NCI-H1694 treated with DMSO at 0.1 percent for 48 hours (cell line): ENCODE measurements at regions not wholly inside any gene's neighbourhood (a gene's known extent, or its start where the extent isn't known, plus 50 kb on each side); places are given as distances from the start of the nearest gene placed in this dataset.
"Not testable (repeated sequence)": the region's sequence is repeated elsewhere in the genome, so short reads cannot be mapped to it uniquely, and the experiment has no call there.

Source experiments
- DNase-seq: peaks from one replicate; lab custom pipeline; 2025; lab: John Stamatoyannopoulos, UW

DNA sequence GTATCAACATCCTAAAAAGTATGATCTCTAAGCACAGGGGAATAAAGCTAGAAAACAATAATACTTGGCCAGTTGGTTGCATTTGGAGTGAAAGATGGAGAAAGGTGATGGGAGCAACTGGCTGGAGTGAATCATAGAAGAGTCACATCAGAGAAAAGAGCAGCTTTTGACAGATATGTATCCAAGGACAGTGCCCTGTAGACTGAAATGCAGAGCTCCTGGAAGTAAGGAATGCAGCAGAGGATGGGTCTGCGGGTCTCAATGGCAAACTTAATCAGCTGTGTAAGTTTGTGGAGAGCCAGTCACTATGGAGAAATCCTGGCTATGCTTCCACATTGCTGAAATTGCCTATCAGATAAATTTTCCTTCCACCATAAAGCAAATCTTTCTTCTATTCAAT lies 218.1 kb upstream of the PRNP start:
- no peak for DNase-seq

DNA sequence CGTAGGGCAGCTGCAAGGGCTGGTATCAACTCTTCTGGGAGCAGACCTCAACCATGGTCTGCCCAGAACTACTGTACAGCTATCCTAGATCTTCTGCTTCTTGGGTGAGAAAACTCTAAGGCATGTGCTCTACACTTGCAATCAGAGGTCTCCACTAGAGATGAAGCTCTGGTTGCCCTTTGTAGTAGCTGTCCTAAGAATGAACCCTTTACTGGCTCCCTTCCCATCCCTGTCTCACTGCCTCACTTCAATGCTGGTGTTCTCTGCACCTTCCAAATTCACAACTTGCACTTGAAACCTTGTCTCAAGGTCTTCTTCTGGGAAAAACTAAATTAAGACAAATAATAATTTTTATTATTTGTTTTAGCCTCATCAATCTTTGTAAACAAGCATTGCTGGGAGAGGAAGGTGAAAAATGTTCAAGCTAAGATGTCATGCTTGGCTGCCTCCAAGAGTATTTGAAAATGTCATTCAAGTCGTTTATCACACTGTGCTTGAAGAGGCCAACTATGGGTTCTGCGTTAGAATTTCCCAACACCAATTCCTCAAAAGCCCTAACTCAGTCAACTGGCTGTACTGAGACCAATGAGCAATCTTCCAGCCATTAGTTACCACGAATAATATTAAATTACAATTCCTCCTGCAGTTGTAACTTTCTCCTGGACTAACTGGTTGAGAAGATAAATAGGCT lies 216.9 kb upstream of the ADRA1D start:
- DNase-seq: no peak

- DNase-seq: no peak
Observed at GRCh38 chr20:4465212-4465611, 216.1 kb upstream of the ADRA1D start.

GRCh38 chr20:4462801-4463200 lies 213.7 kb upstream of the ADRA1D start:
- DNase-seq: not testable (repeated sequence)

DNA sequence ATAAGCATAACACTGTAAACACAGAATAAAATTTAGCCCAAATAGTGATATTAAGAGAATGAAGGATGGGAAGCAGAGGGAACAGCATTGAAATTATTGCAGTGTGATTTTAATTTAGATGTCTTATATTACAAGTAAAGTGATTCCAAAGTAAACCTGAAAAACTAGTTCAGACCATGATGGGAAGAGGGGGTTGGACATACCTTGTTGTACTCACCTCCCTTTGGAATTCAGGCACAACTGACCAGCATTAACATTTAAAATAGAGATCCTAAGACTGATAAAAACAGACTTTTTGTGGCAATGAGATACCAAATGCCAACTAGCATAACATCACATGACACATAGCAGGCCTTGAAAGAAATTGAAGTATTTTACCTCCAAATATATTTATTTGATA lies 210.0 kb upstream of the ADRA1D start:
- DNase-seq: no peak

DNA sequence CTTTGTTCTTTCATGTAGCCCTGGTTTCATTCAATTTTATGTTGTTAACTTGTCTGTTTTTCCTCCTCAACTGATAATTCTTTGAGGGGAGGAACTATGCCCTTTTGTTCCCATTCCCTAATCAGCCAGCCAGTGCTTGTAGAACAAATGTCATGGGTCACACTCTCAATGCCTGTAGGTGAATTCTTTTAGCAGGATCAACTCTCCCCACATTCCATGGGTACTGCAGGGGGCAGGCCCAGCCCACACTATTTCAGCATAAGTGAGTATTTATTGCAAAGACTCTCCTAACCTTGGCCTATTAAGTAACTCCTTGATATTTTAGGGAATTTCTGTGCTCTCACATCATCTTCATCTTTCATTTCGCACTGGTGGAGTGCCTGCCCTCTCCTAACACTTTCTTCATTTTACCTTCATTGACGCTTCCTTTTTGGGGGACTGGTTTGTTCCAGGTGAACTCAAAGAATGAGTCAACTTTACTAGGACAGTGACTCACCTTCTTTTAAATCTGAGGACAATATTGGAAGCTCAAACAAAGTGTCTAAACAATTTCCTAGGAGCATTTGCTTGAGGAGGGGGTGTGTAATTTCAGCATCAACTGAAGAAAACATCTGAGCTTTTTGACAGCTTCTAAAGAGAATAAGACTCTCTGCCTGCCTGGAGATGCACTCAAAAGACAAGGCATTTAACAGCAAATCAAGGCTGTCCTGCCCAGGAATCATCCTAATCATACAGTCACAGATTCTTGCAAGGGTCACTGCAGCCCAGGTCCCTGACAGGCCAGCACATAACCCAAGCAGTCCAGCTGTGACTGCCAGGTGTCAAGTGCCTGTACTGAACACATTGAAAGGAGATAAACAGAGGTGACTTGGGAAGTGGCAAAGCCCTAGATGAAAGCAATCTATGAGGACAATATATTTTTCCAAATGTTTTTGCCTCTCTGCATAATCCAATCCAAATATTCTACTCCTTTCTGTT lies 208.8 kb upstream of the ADRA1D start:
- DNase-seq: no peak

DNA sequence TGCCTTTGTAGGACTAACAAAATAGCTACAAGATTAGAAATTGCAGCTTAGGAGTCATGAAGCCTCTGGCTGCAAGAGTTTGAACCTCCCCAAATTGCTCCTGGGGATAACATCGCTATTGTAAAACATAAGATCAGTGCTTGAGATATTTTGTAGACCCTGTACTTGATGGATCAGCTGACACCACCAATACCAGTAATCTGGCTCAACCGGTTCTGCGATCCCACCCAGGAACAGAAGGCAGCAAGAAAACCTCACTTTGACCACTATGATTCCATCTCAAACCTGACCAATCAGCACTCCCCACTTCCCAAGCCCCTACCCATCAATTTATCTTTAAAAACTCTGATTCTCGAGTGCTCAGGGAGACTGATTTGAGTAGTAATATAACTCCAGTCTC lies 206.9 kb upstream of the ADRA1D start:
- no peak for DNase-seq

GRCh38 chr20:4455301-4455701 lies 206.2 kb upstream of the ADRA1D start:
- no peak for DNase-seq

DNA sequence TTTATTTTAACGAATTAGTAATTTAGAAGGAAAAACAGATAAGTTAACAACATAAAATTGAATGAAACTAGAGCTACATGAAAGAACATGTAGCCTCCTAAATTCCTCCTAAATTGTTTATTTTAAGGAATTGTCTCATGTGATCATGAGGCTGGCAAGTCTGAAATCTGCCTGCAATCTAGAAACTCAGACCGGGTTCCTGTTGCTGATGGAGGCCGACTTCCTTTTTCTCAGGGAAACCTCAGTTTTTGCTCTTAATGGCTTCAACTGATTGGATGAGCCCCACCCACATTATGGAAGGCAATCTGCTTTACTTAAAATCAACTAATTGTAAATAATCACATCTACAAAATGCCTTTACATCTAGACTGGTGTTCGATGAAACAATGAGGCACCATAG lies 205.0 kb upstream of the ADRA1D start:
- no peak for DNase-seq

GRCh38 chr20:4453359-4453758 lies 204.3 kb upstream of the ADRA1D start:
- no peak for DNase-seq

- DNase-seq: no peak
Observed at GRCh38 chr20:4451487-4452081, 202.5 kb upstream of the ADRA1D start.

- DNase-seq: no peak
Observed at GRCh38 chr20:4449957-4450715, 201.0 kb upstream of the ADRA1D start.

DNA sequence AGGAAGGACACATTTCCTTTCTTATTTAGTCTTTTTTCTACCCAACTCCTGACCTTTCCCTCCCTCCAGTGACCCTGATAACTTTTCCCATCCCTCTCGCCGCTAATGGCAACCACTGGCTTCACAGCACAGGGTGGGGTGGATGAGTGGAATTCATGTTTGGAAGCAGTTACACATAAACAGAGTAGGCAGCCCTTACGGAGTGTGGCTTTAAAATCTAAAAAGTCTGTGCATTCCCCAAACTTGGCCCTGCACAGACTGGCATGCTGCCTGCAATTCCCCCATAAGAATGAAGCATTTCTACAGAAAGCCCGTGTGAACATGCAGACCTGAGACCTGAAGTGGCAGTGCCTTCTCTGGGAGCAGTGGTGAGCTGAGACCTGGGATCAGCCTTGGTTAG lies 196.7 kb upstream of the ADRA1D start:
- DNase-seq: no peak

- no peak for DNase-seq
Observed at GRCh38 chr20:4445331-4445730, 196.2 kb upstream of the ADRA1D start.

DNA sequence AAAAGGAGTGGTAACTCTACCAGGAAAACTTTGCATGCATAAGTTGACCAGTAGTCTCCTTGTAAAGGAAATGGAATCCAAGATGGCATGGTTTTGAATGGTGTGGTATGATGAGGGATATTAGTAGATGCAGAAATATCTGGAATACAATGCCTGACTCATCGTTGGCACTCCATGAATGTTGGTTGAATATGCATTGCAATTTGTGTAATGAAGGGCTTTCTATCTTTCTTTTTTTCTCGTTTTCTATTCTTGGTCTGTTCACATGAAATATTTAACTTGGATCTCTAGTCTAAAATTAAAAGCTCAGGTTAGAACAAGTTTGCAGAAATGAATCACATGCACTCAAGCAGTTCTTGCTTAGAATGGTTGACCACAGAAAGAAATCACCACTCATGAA lies 195.3 kb upstream of the ADRA1D start:
- no peak for DNase-seq

GRCh38 chr20:4443016-4443415 lies 193.9 kb upstream of the ADRA1D start:
- DNase-seq: no peak

DNA sequence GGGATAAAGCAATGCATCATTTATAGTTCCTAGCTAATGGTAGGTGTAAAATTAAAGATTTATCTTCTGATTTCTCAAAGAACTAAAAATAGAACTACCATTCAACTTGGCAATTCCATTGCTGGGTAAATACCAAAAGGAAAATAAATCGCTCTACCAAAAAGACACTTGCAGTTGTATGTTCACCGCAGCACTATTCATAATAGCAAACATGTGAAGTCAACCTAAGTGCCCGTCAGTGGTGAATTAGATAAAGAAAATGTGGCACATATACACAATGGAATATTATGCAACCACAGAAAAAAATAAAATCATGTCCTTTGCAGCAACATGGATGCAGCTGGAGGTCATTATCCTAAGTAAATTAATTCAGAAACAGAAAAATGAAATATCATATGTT lies 192.8 kb upstream of the ADRA1D start:
- DNase-seq: no peak

GRCh38 chr20:4441191-4441590 lies 192.1 kb upstream of the ADRA1D start:
- no peak for DNase-seq

DNA sequence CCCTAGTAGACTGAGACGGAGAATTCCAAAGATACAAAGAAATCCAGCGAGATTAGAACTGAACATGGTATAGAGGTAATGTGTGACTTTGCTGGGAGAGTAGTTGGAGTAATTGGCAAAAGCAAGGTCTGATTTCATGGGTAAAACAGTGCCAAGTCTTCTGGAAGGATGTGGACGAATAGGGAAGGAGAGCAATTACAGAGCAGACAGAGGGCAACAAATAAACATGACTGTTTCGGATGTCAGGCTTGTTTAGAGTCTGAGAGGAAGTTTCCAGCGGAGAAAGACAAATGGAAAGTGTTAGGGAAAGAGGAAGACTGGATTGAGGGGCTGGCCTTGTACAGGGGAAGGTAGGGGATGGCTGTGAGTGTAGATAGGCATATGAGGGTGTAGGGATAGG lies 190.4 kb upstream of the ADRA1D start:
- no peak for DNase-seq

- no peak for DNase-seq
Observed at GRCh38 chr20:4437131-4437530, 188.0 kb upstream of the ADRA1D start.

DNA sequence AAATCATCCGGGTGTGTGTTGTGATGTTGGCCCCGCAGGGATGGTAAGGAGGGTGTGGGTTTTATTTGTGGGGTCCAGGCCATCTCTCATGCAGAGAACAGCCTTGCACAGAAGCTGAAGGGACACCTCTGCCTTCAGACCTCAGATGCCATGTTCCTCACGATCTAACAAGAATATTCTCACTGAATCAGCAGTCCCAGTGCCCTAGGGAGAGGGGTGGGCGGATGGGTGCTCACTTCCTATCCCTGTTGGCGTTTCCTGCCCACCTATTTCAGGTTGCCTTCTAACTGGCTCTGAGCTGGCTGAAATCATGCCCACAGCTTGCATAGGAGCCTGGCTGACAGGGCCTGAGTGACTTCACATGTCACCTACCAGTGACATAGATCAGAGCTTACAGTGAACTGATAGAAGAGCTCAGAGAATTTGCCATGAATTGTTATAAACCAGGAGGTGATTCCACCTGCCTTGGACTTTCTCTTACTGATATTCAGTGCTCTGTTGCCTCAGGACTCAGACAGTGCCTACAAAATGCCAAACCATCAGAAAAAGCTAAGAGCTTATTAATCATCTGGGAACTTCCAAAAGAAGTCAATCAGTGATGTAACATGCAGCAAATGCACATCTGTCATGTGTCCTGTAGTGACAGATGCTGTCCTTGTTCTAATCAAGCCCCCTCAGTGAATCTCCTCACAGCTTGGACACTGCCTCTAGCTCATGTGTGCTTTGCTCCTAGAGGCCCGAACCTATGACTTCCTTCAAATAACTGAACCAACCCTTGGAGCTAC lies 186.8 kb upstream of the ADRA1D start:
- no peak for DNase-seq
